ENCODE measurements at regions not wholly inside any gene's neighbourhood (a gene's known extent, or its start where the extent isn't known, plus 50 kb on each side); places are given as distances from the start of the nearest gene placed in this dataset.
"Not testable (repeated sequence)": the region's sequence is repeated elsewhere in the genome, so short reads cannot be mapped to it uniquely, and the experiment has no call there.

GRCh38 chr18:47403949-47404348, 152.5 kb upstream of the SKOR2 start:
- no peak for DNase-seq

DNA sequence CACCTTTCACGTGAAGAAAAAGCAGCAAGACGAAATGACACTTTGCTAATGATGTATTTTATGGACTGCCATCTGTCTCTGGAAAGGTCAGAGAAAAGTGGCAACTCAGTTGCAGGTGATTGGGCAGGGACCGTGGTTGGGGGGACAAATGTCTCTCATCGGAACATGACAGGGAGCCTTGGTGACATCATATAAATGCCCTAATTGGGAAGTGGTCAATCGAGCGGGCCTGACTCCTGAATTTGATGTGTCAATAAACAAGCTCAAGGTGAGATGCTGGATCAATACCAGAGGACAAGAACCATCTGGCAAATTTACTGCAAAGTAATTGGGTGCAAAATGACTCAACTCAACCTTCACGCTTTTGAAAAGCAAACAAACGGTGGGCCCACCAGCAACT, 151.9 kb upstream of the SKOR2 start:
- no peak for DNase-seq

DNA sequence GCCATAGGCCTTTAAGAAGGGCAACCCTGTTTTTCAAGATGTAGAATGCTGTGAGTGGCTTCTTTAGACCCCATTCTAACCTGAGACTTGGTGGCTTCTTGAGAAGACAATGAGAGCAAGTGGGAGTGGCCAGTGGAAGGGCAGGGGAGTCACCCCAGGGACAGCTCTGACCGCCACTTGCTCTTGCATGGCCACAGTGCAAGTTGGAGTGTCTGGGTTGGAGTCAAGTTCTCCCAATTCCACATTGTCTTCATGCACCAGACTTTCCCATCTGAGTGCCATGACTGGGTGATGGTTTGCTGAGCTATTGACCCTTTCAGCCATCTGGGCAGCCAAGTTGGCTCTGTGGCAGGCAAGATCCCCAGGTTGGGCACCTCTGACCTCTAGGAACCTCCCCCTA, 148.0 kb upstream of the SKOR2 start:
- no peak for DNase-seq

DNA sequence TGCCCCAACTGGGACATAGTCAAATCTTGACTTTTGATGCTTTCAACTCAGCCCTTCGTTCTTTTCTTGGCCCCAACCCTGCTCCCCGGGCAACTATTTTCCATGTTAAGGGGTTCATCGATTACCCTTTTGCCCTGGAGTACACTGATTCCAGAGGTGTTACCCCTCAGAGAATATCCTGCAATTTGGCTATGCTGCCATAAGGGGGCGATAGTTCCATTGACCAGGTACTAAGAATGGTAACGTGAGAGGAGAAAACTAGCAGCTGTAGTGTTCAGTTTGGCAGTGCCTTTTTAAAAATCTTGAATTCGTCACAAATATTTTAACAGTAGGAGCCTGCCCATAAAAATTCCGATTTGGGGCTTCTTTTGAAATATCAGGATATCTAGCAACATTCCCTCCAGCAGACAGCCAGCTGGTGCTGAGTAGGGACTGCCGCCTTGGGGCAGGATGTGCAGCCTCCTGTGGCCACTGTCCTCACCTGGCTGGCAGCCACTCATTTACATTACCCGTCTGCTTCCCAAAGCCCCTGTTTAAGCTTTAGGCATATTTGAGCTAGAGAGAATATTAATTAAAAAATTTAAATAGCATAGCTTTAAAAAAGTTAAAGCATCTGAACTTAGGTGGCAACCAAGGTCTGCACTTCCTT, 146.3 kb upstream of the SKOR2 start:
- no peak for DNase-seq

- no peak for DNase-seq
Observed at GRCh38 chr18:47391665-47392064, 140.2 kb upstream of the SKOR2 start.

- DNase-seq = no peak
Observed at GRCh38 chr18:47390410-47391024, 139.1 kb upstream of the SKOR2 start.

- DNase-seq = no peak
Observed at GRCh38 chr18:47389210-47389609, 137.8 kb upstream of the SKOR2 start.

- DNase-seq = no peak
Observed at GRCh38 chr18:47387864-47388263, 136.4 kb upstream of the SKOR2 start.

GRCh38 chr18:47383729-47384128, 132.3 kb upstream of the SKOR2 start:
- no peak for DNase-seq

DNA sequence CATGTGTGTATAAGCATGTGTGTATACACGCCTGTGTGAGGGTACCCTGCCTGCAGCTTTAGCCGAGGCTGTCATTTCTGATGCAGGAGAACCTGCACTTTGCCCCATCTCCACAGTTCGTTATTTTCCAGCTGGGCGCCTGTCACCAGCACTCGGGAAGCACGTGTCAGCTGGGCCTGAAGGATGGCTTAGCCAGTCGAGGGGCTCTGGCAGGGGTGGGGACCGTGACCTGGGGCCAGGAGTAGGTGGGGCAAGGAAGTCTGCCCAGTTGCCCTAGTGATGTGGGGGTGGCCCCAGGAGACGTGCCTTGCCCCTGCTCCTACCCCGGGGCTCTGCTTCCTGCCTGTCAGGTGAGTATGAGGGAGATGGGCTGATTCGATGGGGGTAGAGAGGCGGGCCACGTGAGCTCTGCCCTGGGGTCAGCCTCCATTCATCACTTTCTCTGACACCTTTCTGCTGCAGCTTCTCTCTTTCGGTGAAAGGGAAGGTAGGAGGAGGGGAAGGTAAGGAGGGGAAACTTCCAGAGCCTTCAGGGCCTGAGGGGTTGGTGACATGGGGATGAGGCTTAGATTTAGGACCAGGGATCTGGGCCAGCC, 130.6 kb upstream of the SKOR2 start:
- DNase-seq = no peak

- no peak for DNase-seq
Observed at GRCh38 chr18:47380153-47380552, 128.7 kb upstream of the SKOR2 start.

- DNase-seq = no peak
Observed at GRCh38 chr18:47373465-47373864, 122.0 kb upstream of the SKOR2 start.

- DNase-seq = no peak
Observed at GRCh38 chr18:47370052-47370451, 118.6 kb upstream of the SKOR2 start.

GRCh38 chr18:47354061-47354460, 102.6 kb upstream of the SKOR2 start:
- not testable (repeated sequence) for DNase-seq

- DNase-seq = no peak
Observed at GRCh38 chr18:47346016-47346415, 94.6 kb upstream of the SKOR2 start.

DNA sequence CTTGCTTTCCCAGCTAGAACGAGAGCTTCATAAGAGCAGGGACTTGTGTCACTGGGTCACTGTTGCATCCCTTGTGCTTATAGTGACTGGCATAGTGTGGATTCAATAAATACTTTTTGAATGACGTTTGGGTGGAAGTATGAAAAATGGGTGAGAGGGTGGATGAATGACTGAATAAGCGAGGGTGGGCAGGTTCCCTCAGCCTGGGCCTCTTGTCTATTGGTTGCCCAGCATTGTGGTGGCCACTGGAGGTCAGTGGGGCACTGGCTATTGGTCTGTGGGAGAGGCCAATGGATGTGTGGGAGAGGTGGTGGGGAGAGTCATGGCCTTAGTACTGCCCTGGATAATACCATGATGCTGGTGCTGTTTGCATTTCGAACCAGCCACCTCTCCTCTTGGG, 93.8 kb upstream of the SKOR2 start:
- no peak for DNase-seq

- no peak for DNase-seq
Observed at GRCh38 chr18:47343291-47343690, 91.8 kb upstream of the SKOR2 start.

GRCh38 chr18:47342566-47342965, 91.1 kb upstream of the SKOR2 start:
- no peak for DNase-seq

- DNase-seq = no peak
Observed at GRCh38 chr18:47341678-47342077, 90.2 kb upstream of the SKOR2 start.

- no peak for DNase-seq
Observed at GRCh38 chr18:47334966-47335365, 83.5 kb upstream of the SKOR2 start.

DNA sequence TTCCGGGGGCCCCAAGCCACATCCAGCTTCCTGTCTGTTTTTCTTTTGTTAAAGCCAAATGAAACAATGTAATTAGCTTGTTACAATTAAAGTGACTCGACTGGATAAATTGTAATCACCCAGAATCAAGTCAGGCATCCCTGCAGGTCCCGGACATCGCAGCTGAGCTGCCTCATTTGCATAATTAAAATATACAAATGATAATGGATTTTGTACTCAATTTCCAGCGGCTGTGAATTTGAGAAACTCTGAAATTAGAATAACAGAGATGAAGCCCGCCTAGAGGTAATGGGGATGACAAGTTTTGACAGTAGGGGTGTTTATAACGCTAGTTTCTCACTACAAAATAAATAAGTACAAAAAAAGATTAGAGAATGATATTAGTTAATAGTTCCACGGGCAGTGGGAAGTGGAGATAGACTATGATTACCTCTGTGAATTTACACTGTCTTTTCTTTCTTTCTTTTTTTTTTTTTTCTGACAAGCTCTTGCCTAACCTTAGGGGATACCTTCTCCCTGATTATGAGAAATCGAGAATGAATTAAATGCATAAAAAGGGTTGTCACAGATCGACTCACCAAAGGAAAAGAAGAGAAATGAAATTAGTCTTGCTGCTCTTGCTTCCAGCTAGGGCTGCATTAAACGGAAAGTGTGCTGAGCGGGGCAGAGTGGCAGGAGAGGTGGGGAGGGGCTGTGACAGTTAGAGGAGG, 82.6 kb upstream of the SKOR2 start:
- DNase-seq = no peak

DNA sequence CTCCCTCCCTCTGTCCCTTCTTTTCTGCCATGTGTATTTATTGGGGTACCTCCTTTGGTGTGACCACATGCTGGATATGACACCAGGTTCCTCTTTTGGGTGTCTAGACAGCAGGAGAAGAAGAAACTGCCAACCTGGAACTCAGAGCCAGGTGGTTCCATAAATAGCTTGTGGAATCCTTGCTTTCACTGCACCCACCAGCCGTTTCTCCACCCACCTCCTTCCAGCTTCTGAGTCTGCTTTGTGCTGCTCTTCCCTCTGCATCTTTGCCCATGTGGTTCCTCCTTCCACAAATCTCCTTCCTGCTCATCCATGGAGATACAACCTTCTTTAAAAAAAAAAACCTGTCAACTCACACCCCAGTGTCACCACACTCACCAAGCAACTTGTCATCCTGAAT, 80.2 kb upstream of the SKOR2 start:
- no peak for DNase-seq

DNA sequence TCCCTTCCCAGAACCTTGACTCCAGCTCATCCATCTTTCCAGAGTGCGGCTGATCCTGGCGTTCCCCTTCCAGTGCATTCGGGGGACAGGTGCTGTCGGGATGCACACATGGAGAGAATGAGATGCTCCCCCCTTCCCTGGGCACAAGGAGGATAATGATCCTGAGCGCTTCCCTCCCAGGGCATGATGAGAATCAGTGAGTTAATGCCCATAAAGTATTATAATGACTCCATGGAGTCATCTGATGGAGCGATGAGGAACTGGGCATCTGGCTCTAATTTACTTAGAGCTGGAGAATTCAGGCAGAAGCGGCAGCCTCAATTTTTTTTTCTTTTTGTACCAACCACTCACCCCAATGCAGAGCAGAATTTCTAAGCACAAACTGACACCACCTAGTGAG, 79.6 kb upstream of the SKOR2 start:
- DNase-seq = no peak

GRCh38 chr18:47323158-47323557, 71.7 kb upstream of the SKOR2 start:
- DNase-seq = no peak

Measured in skin of body (tissue), 1 donor.